ENCODE measurements at regions not wholly inside any gene's neighbourhood (a gene's known extent, or its start where the extent isn't known, plus 50 kb on each side); places are given as distances from the start of the nearest gene placed in this dataset.

GRCh38 chrX:1734806-1735205, 119.9 kb downstream of the ASMT start:
- Histone ChIP-seq H3K36me3 (ENCODE audit: control insufficient read depth, insufficient read depth, low read length) (no peaks in the 10 kb centered on the region), H3K4me3 (replicated peaks in 1 of 4; ENCODE audit: control extremely low read depth in 1 of 4, insufficient read depth in 1 of 4, low read depth in 3 of 4, low read length in 4 of 4) (no peak overlapping the region), H3K27me3 (ENCODE audit: control insufficient read depth, insufficient read depth, low read length) (no peaks in the 10 kb centered on the region), H3K4me1 (ENCODE audit: control insufficient read depth, extremely low read depth, insufficient read depth, low read length) (no peaks in the 10 kb centered on the region), H3K79me2 (ENCODE audit: control insufficient read depth, insufficient read depth, low read length) (no peaks in the 10 kb centered on the region), H3K4me2 (ENCODE audit: extremely low read depth, insufficient read depth, low read length) (no peak overlapping the region), H2AFZ (ENCODE audit: low read length) (no peak overlapping the region), H4K20me1 (ENCODE audit: control insufficient read depth, extremely low read depth, insufficient read depth, low read length) (no peaks in the 10 kb centered on the region), H3K9ac (ENCODE audit: insufficient read depth, low read length) (no peak overlapping the region), H3K9me3 (ENCODE audit: control insufficient read depth, insufficient read depth, low read depth, low read length) (no peaks in the 10 kb centered on the region), H3K27ac (ENCODE audit: insufficient read depth, low read length) (no peak overlapping the region)
- no peak for DNase-seq (ENCODE audit: low read depth in 2 of 2)
- no peak for TF ChIP-seq EZH2 (IDR thresholded peaks at IDR 0.05; ENCODE audit: low read length, missing control alignments)
- no peak for TF ChIP-seq CTCF (conservative IDR thresholded peaks at IDR 0.05 in 1 of 2, IDR thresholded peaks at IDR 0.05 in 1 of 2; ENCODE audit: low read depth in 1 of 2, low read length in 2 of 2)

GRCh38 chrX:1741816-1742394, 127.0 kb downstream of the ASMT start:
- no peak overlapping the region for H3K27ac ChIP-seq (ENCODE audit: insufficient read depth, low read length)
- H3K4me1 ChIP-seq (ENCODE audit: control insufficient read depth, extremely low read depth, insufficient read depth, low read length): no peaks in the 10 kb centered on the region
- no peak for TF ChIP-seq EZH2 (IDR thresholded peaks at IDR 0.05; ENCODE audit: low read length, missing control alignments)
- no peak for TF ChIP-seq CTCF (conservative IDR thresholded peaks at IDR 0.05 in 1 of 2, IDR thresholded peaks at IDR 0.05 in 1 of 2; ENCODE audit: low read depth in 1 of 2, low read length in 2 of 2)
- no peak overlapping the region for H2AFZ ChIP-seq (ENCODE audit: low read length)
- H3K9me3 ChIP-seq (ENCODE audit: control insufficient read depth, insufficient read depth, low read depth, low read length): no peaks in the 10 kb centered on the region
- no peaks in the 10 kb centered on the region for H3K27me3 ChIP-seq (ENCODE audit: control insufficient read depth, insufficient read depth, low read length)
- no peak overlapping the region for H3K4me3 ChIP-seq (replicated peaks in 1 of 4; ENCODE audit: control extremely low read depth in 1 of 4, insufficient read depth in 1 of 4, low read depth in 3 of 4, low read length in 4 of 4)
- H4K20me1 ChIP-seq (ENCODE audit: control insufficient read depth, extremely low read depth, insufficient read depth, low read length): no peaks in the 10 kb centered on the region
- H3K9ac ChIP-seq (ENCODE audit: insufficient read depth, low read length): no peak overlapping the region
- no peak overlapping the region for H3K4me2 ChIP-seq (ENCODE audit: extremely low read depth, insufficient read depth, low read length)
- no peaks in the 10 kb centered on the region for H3K79me2 ChIP-seq (ENCODE audit: control insufficient read depth, insufficient read depth, low read length)
- H3K36me3 ChIP-seq (ENCODE audit: control insufficient read depth, insufficient read depth, low read length): no peaks in the 10 kb centered on the region
- DNase-seq (ENCODE audit: low read depth in 2 of 2): no peak

GRCh38 chrX:1743105-1743504, 128.2 kb downstream of the ASMT start:
- no peak overlapping the region for H3K4me2 ChIP-seq (ENCODE audit: extremely low read depth, insufficient read depth, low read length)
- no peak overlapping the region for H3K27ac ChIP-seq (ENCODE audit: insufficient read depth, low read length)
- H3K4me3 ChIP-seq (replicated peaks in 1 of 4; ENCODE audit: control extremely low read depth in 1 of 4, insufficient read depth in 1 of 4, low read depth in 3 of 4, low read length in 4 of 4): no peak overlapping the region
- no peak overlapping the region for H3K9ac ChIP-seq (ENCODE audit: insufficient read depth, low read length)
- no peaks in the 10 kb centered on the region for H3K4me1 ChIP-seq (ENCODE audit: control insufficient read depth, extremely low read depth, insufficient read depth, low read length)
- H3K79me2 ChIP-seq (ENCODE audit: control insufficient read depth, insufficient read depth, low read length): no peaks in the 10 kb centered on the region
- TF ChIP-seq CTCF (conservative IDR thresholded peaks at IDR 0.05 in 1 of 2, IDR thresholded peaks at IDR 0.05 in 1 of 2; ENCODE audit: low read depth in 1 of 2, low read length in 2 of 2): no peak
- no peak for TF ChIP-seq EZH2 (IDR thresholded peaks at IDR 0.05; ENCODE audit: low read length, missing control alignments)
- no peak overlapping the region for H2AFZ ChIP-seq (ENCODE audit: low read length)
- H3K36me3 ChIP-seq (ENCODE audit: control insufficient read depth, insufficient read depth, low read length): no peaks in the 10 kb centered on the region
- no peaks in the 10 kb centered on the region for H3K9me3 ChIP-seq (ENCODE audit: control insufficient read depth, insufficient read depth, low read depth, low read length)
- no peaks in the 10 kb centered on the region for H4K20me1 ChIP-seq (ENCODE audit: control insufficient read depth, extremely low read depth, insufficient read depth, low read length)
- no peak for DNase-seq (ENCODE audit: low read depth in 2 of 2)
- no peaks in the 10 kb centered on the region for H3K27me3 ChIP-seq (ENCODE audit: control insufficient read depth, insufficient read depth, low read length)

All from fibroblast of lung (primary cell).